CD1c-positive myeloid dendritic cell (primary cell): ENCODE measurements at regions not wholly inside any gene's neighbourhood (a gene's known extent, or its start where the extent isn't known, plus 50 kb on each side); places are given as distances from the start of the nearest gene placed in this dataset.
"Not testable (repeated sequence)": the region's sequence is repeated elsewhere in the genome, so short reads cannot be mapped to it uniquely, and the experiment has no call there.

Experiments
- DNase-seq: peaks from one replicate; pipeline ENCODE4 v3.0.0-alpha.2; 2016; ENCODE audit errors: extremely low spot score

DNA sequence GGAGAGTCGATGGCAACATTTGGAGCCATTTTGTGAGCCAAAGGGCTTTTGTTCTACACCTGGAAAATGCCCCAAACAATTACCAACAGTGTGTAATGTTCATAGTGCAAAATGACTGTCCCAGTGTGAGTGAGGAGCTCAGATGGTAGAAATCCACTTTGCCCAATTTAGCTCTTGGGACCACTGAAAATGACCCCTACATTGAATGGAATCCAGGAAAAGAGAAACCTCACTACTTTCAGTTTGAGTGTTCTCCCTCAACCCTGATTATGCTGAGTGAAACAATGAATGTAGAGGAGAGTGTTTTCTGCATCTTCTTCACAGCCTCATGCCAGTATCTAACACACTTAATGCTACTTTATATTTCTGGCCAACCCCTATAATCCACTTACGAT, 84.9 kb upstream of the NRN1 start:
- DNase-seq, result no peak

- DNase-seq, result no peak
Observed at GRCh38 chr6:6090861-6091607, 84.3 kb upstream of the NRN1 start.

GRCh38 chr6:6085928-6086668, 79.4 kb upstream of the NRN1 start:
- peak; percentile 33 for DNase-seq

DNA sequence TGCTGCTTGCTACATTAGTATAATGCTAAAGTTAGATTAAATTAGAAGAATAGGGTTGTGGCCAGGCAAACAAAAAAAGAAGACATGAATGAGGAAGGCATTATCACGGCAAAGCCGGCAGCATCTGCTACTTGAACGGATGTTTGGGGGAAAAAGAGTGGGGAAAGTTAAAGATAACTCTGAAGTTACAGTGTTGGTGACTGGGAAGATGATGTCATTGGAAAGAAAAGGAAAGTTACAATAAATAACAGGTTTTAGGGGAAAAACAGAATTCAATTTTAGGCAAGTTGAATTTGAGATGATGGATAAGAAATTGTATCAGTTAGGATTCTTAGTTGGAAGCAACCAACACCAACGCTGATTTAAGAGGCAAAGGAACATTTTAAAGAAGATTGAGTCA, 74.2 kb upstream of the NRN1 start:
- no peak for DNase-seq

- DNase-seq, result no peak
Observed at GRCh38 chr6:6074190-6074589, 67.5 kb upstream of the NRN1 start.

DNA sequence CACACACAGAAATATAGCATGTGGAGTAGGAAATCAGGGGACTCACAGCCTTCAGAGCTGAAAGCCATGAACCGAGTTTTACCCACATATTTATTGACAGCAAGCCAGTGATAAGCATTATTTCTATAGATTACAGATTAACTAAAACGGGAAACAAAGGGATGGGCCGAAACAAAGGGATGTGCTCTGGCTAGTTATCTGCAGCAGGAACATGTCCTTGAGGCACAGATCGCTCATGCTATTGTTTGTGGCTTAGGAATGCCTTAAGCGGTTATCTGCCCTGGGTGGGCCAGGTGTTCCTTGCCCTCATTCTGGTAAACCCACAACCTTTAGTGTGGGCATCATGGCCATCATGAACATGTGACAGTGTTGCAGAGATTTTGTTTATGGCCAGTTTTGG, 61.4 kb upstream of the NRN1 start:
- not testable (repeated sequence) for DNase-seq

DNA sequence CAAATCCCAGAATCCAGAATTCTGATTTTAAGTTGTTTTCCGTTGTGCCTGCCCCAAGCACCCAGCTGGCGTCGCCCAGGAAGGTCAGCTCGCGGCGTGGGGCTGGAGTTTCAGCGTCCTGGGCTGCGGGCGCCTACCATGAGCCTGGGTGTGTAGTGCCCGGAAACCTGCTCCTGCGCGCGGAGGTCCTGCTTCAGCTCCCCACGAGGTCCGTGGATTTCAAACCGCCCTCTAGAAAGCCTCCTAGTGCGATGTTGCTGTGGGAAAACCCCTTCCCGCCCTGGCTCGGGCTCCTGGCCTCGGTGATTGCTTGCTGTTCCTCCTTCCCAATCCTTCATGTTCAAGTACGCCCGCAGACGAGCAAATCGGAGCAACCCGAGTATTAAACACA, 51.3 kb upstream of the NRN1 start:
- DNase-seq, result no peak

DNA sequence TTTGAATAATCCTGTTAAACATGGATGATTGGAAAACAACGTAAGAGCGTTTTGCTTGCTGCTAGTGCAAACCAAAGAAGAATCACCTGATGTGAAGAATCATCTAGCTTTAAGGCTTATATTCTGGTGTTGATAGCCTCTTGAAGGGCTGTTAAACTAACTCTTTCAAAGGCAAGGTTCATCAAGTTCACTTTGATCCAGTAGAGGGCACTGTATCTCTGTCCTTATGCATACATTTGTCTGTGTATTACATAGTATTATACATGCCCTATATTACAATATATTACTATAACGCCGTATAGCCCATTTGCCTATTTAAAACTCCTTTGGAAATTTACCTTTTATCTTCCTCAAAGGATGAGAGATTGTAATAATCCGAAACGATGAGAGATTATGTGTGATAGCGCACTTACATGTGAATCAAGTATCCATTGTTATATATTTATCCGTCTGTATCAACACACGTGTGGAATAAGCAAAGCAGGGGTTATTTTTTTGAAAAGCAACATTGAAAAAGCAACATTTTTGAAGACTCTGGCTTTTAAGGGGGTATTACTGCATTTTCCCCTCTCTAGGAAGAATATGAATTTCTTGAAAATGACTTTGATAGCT, 50.8 kb upstream of the NRN1 start:
- peak; percentile 66 for DNase-seq
